Upper lobe of left lung (tissue), 6 donors: ENCODE measurements at regions not wholly inside any gene's neighbourhood (a gene's known extent, or its start where the extent isn't known, plus 50 kb on each side); places are given as distances from the start of the nearest gene placed in this dataset.

Source experiments
- ATAC-seq, 2 donors: fragments of 200-7000 bp; cut with Tn5 transposase; one replicate each; pipeline ENCODE4 v1.9.1; 2022; ENCODE audit warnings: mild to moderate bottlenecking in 2 of 2, moderate library complexity in 2 of 2; ENCODE audit not compliant: low FRiP score in 2 of 2
- DNase-seq, 2 donors: peaks; one replicate each; pipeline ENCODE4 v3.0.0-alpha.2; 2019 to 2020
- H3K27ac ChIP-seq, 4 donors: fragments of 200-600 bp; sonication (generic); one replicate each; pipeline ENCODE4 v1.5.1; 2016 to 2019
- H3K27me3 ChIP-seq, 4 donors: fragments of 200-600 bp; sonication (generic); one replicate each; pipeline ENCODE4 v1.5.1; 2017 to 2019
- H3K36me3 ChIP-seq, 4 donors: fragments of 200-600 bp; sonication (generic); one replicate each; pipeline ENCODE4 v1.5.1; 2016 to 2019
- H3K4me1 ChIP-seq, 4 donors: fragments of 200-600 bp; sonication (generic); one replicate each; pipeline ENCODE4 v1.5.1; 2018 to 2019
- H3K4me3 ChIP-seq, 4 donors: fragments of 200-600 bp; sonication (generic); one replicate each; pipeline ENCODE4 v1.5.1; 2017 to 2019; ENCODE audit warnings: mild to moderate bottlenecking in 2 of 4, moderate library complexity in 1 of 4
- H3K9me3 ChIP-seq, 4 donors: fragments of 200-600 bp; sonication (generic); one replicate each; pipeline ENCODE4 v1.5.1; 2018 to 2019
- CTCF ChIP-seq, 6 experiments: fragments of 450-650 bp in 4 of 6; fragments of 200-600 bp in 2 of 6; sonication (generic) in 2 of 6; IDR thresholded peaks; one replicate each; pipeline ENCODE4 v1.5.1; 2016 to 2019; ENCODE audit warnings: antibody characterized with exemption in 6 of 6
- EP300 ChIP-seq, 4 donors: sonication (generic); formaldehyde crosslinking; IDR thresholded peaks; one replicate each; pipeline ENCODE4 v1.5.1; 2017; ENCODE audit warnings: antibody characterized with exemption in 4 of 4, control low read depth in 2 of 4
- POLR2A ChIP-seq, 4 donors: fragments of 450-650 bp; IDR thresholded peaks; one replicate each; pipeline ENCODE4 v1.5.1; 2016 to 2017; ENCODE audit warnings: antibody characterized with exemption in 4 of 4, mild to moderate bottlenecking in 2 of 4
- POLR2AphosphoS5 ChIP-seq, 2 donors: sonication (generic); formaldehyde crosslinking; IDR thresholded peaks; one replicate each; pipeline ENCODE4 v1.5.1; 2017; ENCODE audit warnings: antibody characterized with exemption in 2 of 2
- WGBS, 2 donors: methylation state at CpG; one replicate each; pipeline ENCODE4 v1.1.5; 2017 to 2018; 5-methylcytosine and 5-hydroxymethylcytosine counted together
- donor health status: DM: no; HTN: no; CAD: no; lungs with moderate emphysema.
- donor health status: DM: no; HTN: yes; CAD: no; lungs with severe emphysema.

- Histone ChIP-seq H3K27me3 (no peaks in the 10 kb centered on the region), H3K4me3 (no peak overlapping the region), H3K27ac (no peak overlapping the region), H3K36me3 (no peaks in the 10 kb centered on the region), H3K4me1 (peaks cover 0 to 7% (median 0%) of the 10 kb centered on the region in 4 donors), H3K9me3 (no peaks in the 10 kb centered on the region)
- ATAC-seq (no peak), DNase-seq (no peak)
- WGBS, 2 donors: 58 to 69% methylated on average over 1 of the region's 1 CpG
- TF ChIP-seq POLR2A (IDR thresholded peaks at IDR 0.05): no peak
- no peak for TF ChIP-seq POLR2AphosphoS5 (IDR thresholded peaks at IDR 0.05)
- no peak for TF ChIP-seq EP300 (IDR thresholded peaks at IDR 0.05)
- TF ChIP-seq CTCF (IDR thresholded peaks at IDR 0.05): no peak
Observed at GRCh38 chr4:165748321-165748720, 124.7 kb upstream of the TLL1 start.

- H3K4me1 ChIP-seq: peaks cover 0 to 7% (median 0%) of the 10 kb centered on the region in 4 donors
- no peak for DNase-seq
- ATAC-seq: no peak
- no peak overlapping the region for H3K4me3 ChIP-seq
- 39 to 46% methylated on average over 4 of the region's 4 CpGs for WGBS, 2 donors
- no peaks in the 10 kb centered on the region for H3K27me3 ChIP-seq
- H3K9me3 ChIP-seq: no peaks in the 10 kb centered on the region
- TF ChIP-seq EP300 (IDR thresholded peaks at IDR 0.05) (no peak), POLR2AphosphoS5 (IDR thresholded peaks at IDR 0.05) (no peak), POLR2A (IDR thresholded peaks at IDR 0.05) (no peak), CTCF (IDR thresholded peaks at IDR 0.05) (no peak)
- no peak overlapping the region for H3K27ac ChIP-seq
- no peaks in the 10 kb centered on the region for H3K36me3 ChIP-seq
Observed at GRCh38 chr4:165751882-165752281, 121.2 kb upstream of the TLL1 start.

GRCh38 chr4:165754664-165755063 is 118.4 kb upstream of the TLL1 start:
- H3K27ac ChIP-seq: no peak overlapping the region
- H3K4me3 ChIP-seq: no peak overlapping the region
- no peaks in the 10 kb centered on the region for H3K27me3 ChIP-seq
- TF ChIP-seq EP300 (IDR thresholded peaks at IDR 0.05) (no peak), POLR2A (IDR thresholded peaks at IDR 0.05) (no peak), POLR2AphosphoS5 (IDR thresholded peaks at IDR 0.05) (no peak), CTCF (IDR thresholded peaks at IDR 0.05) (no peak)
- H3K9me3 ChIP-seq: no peaks in the 10 kb centered on the region
- DNase-seq: no peak
- no peaks in the 10 kb centered on the region for H3K36me3 ChIP-seq
- no peaks in the 10 kb centered on the region for H3K4me1 ChIP-seq
- 93 to 96% methylated on average over 4 of the region's 4 CpGs for WGBS, 2 donors
- ATAC-seq: no peak

GRCh38 chr4:165756836-165757235 is 116.2 kb upstream of the TLL1 start:
- ATAC-seq (no peak), DNase-seq (no peak)
- no peaks in the 10 kb centered on the region for H3K4me1 ChIP-seq
- TF ChIP-seq POLR2A (IDR thresholded peaks at IDR 0.05): no peak
- no peak for TF ChIP-seq CTCF (IDR thresholded peaks at IDR 0.05)
- no peak for TF ChIP-seq POLR2AphosphoS5 (IDR thresholded peaks at IDR 0.05)
- TF ChIP-seq EP300 (IDR thresholded peaks at IDR 0.05): no peak
- H3K27ac ChIP-seq: no peak overlapping the region
- 78 to 81% methylated on average over 1 of the region's 1 CpG for WGBS, 2 donors
- H3K27me3 ChIP-seq: no peaks in the 10 kb centered on the region
- H3K36me3 ChIP-seq: no peaks in the 10 kb centered on the region
- no peaks in the 10 kb centered on the region for H3K9me3 ChIP-seq
- no peak overlapping the region for H3K4me3 ChIP-seq

GRCh38 chr4:165757451-165757850 is 115.6 kb upstream of the TLL1 start:
- Histone ChIP-seq H3K4me1 (no peaks in the 10 kb centered on the region), H3K27ac (no peak overlapping the region), H3K4me3 (no peak overlapping the region), H3K27me3 (no peaks in the 10 kb centered on the region), H3K9me3 (no peaks in the 10 kb centered on the region), H3K36me3 (no peaks in the 10 kb centered on the region)
- ATAC-seq: no peak
- WGBS, 2 donors: 51 to 62% methylated on average over 3 of the region's 3 CpGs
- no peak for TF ChIP-seq POLR2AphosphoS5 (IDR thresholded peaks at IDR 0.05)
- no peak for TF ChIP-seq CTCF (IDR thresholded peaks at IDR 0.05)
- TF ChIP-seq POLR2A (IDR thresholded peaks at IDR 0.05): no peak
- DNase-seq: no peak
